HepG2 (cell line): ENCODE measurements at regions not wholly inside any gene's neighbourhood (a gene's known extent, or its start where the extent isn't known, plus 50 kb on each side); places are given as distances from the start of the nearest gene placed in this dataset.
A peak's percentile ranks its signal among the peaks of the same experiment; 100 is the strongest.

Experiments used
- ATF4 ChIP-seq, 2 experiments: fragments of 450-650 bp in 1 of 2; sonication (generic) in 1 of 2; formaldehyde crosslinking; IDR thresholded peaks; 2 replicates each; pipeline versions ENCODE4 v1.5.0 to v1.8.0; 2020 to 2022; ENCODE audit warnings: mild to moderate bottlenecking in 1 of 2, missing genetic modification reagents in 1 of 2
- CBFB ChIP-seq: sonication (generic); formaldehyde crosslinking; IDR thresholded peaks from 2 replicates; pipeline ENCODE4 v1.4.0; 2020; ENCODE audit warnings: missing genetic modification reagents
- CCAR2 ChIP-seq: fragments of 200-400 bp; formaldehyde crosslinking; optimal IDR thresholded peaks from 2 replicates; pipeline ENCODE3; 2018; ENCODE audit warnings: low read depth, mild to moderate bottlenecking, low read length, moderate library complexity
- FOSL1 ChIP-seq: sonication (generic); formaldehyde crosslinking; IDR thresholded peaks from 2 replicates; pipeline ENCODE4 v1.9.0; 2021; ENCODE audit warnings: missing genetic modification reagents, borderline replicate concordance
- HINFP ChIP-seq: sonication (generic); formaldehyde crosslinking; IDR thresholded peaks from 2 replicates; pipeline ENCODE4 v1.4.0; 2020; ENCODE audit warnings: low read depth, mild to moderate bottlenecking, missing genetic modification reagents
- HMG20B ChIP-seq: conservative IDR thresholded peaks from 2 replicates; pipeline ENCODE4 v1.6.1; 2016; ENCODE audit warnings: missing genetic modification reagents, missing compliant biosample characterization
- KDM1A ChIP-seq: IDR thresholded peaks from 2 replicates; pipeline ENCODE4 v1.6.1; 2016; ENCODE audit warnings: missing compliant biosample characterization
- KLF16 ChIP-seq, 2 experiments: sonication (generic) in 1 of 2; formaldehyde crosslinking in 1 of 2; IDR thresholded peaks; 2 replicates each; pipeline versions ENCODE4 v1.6.1 to v1.8.0; 2016 to 2023; ENCODE audit warnings: missing genetic modification reagents in 2 of 2, missing compliant biosample characterization in 1 of 2
- MLX ChIP-seq: IDR thresholded peaks from 2 replicates; pipeline ENCODE4 v1.6.1; 2016
- REST ChIP-seq, 2 experiments: IDR thresholded peaks; 2 replicates each; pipeline ENCODE4 v1.6.1; 2011 to 2012; ENCODE audit warnings: low read length in 2 of 2, borderline replicate concordance in 1 of 2, low read depth in 1 of 2, mild to moderate bottlenecking in 1 of 2, moderate library complexity in 1 of 2
- RFX3 ChIP-seq: IDR thresholded peaks from 2 replicates; pipeline ENCODE4 v1.6.1; 2016; ENCODE audit warnings: missing biosample characterization, missing genetic modification reagents
- SIX4 ChIP-seq: sonication (generic); formaldehyde crosslinking; IDR thresholded peaks from 2 replicates; pipeline ENCODE4 v1.4.0; 2020; ENCODE audit warnings: missing genetic modification reagents
- SOX13 ChIP-seq, 3 experiments: fragments of 450-650 bp in 1 of 3; sonication (generic) in 1 of 3; formaldehyde crosslinking in 1 of 3; IDR thresholded peaks in 2 of 3; conservative IDR thresholded peaks in 1 of 3; 2 replicates each; pipeline versions ENCODE4 v1.5.0 to v1.6.1; 2016 to 2020; ENCODE audit warnings: antibody characterized with exemption in 1 of 3, mild to moderate bottlenecking in 1 of 3, missing compliant biosample characterization in 1 of 3, missing genetic modification reagents in 1 of 3, moderate library complexity in 1 of 3
- ZBTB25 ChIP-seq: IDR thresholded peaks from 2 replicates; pipeline ENCODE4 v1.6.1; 2018; ENCODE audit warnings: missing genetic modification reagents
- ZMYM4 ChIP-seq: sonication (generic); formaldehyde crosslinking; IDR thresholded peaks from 2 replicates; pipeline ENCODE4 v1.8.1; 2023; ENCODE audit warnings: mild to moderate bottlenecking, missing genetic modification reagents
- ZNF562 ChIP-seq: sonication (generic); formaldehyde crosslinking; IDR thresholded peaks from 2 replicates; pipeline ENCODE4 v1.8.0; 2022; ENCODE audit warnings: missing genetic modification reagents, borderline replicate concordance
- ZNF761 ChIP-seq: sonication (generic); formaldehyde crosslinking; conservative IDR thresholded peaks from 2 replicates; pipeline ENCODE4 v1.4.0; 2020; ENCODE audit warnings: mild to moderate bottlenecking, missing genetic modification reagents
- ZNF784 ChIP-seq: sonication (generic); formaldehyde crosslinking; IDR thresholded peaks from 2 replicates; pipeline ENCODE4 v1.5.1; 2020; ENCODE audit warnings: missing genetic modification reagents, mild to moderate bottlenecking, borderline replicate concordance
- ZNF841 ChIP-seq: sonication (generic); formaldehyde crosslinking; IDR thresholded peaks from 2 replicates; pipeline ENCODE4 v1.8.1; 2023; ENCODE audit warnings: missing genetic modification reagents, borderline replicate concordance

GRCh38 chr6:113352029-113352801, 504.9 kb upstream of the MARCKS start (continued):
- no peak for TF ChIP-seq ZNF841 (CRISPR knock-in tag)
- TF ChIP-seq HMG20B (CRISPR knock-in tag) = peak; percentile 96
- TF ChIP-seq HINFP = 0 out of 2 replicates have a peak, but pooled peaks have one; percentile 42
- peak in 1 of 2 experiments; percentile 61; a peak in 2 of 4 replicates for TF ChIP-seq REST (IDR thresholded peaks at IDR 0.05; ENCODE audit: borderline replicate concordance in 1 of 2, low read depth in 1 of 2, low read length in 2 of 2)
- peak; percentile 84; the same call in 1 of the 2 replicates for TF ChIP-seq ZNF784 (CRISPR knock-in tag)
- TF ChIP-seq ZNF562 (CRISPR knock-in tag) = no peak
- peak in 1 of 2 experiments; percentile 94; a peak in 2 of 4 replicates for TF ChIP-seq KLF16 (CRISPR knock-in tag; IDR thresholded peaks at IDR 0.05)
- peak; percentile 77; the same call in 1 of the 2 replicates for TF ChIP-seq ZNF761 (CRISPR knock-in tag)
- peak; percentile 85 for TF ChIP-seq CCAR2
- peak; percentile 98 for TF ChIP-seq ZMYM4 (CRISPR knock-in tag)
- peak; percentile 88; the same call in 1 of the 2 replicates for TF ChIP-seq FOSL1 (CRISPR knock-in tag)
- peak; percentile 92 for TF ChIP-seq MLX (CRISPR knock-in tag)
- TF ChIP-seq SIX4 (CRISPR knock-in tag) = peak; percentile 93
- 0 out of 4 replicates have a peak, but pooled peaks of 1 of the 2 experiments have one; percentile 42 for TF ChIP-seq ATF4 (CRISPR knock-in tag; IDR thresholded peaks at IDR 0.05)
- peak; percentile 89 for TF ChIP-seq ZBTB25 (CRISPR knock-in tag)
- peak; percentile 93 for TF ChIP-seq KDM1A (CRISPR knock-in tag)
- TF ChIP-seq RFX3 (CRISPR knock-in tag) = peak; percentile 16; the same call in 1 of the 2 replicates
- peak; percentile 91 for TF ChIP-seq SOX13 (IDR thresholded peaks at IDR 0.05)
- TF ChIP-seq SOX13 (CRISPR knock-in tag; conservative IDR thresholded peaks at IDR 0.05 in 1 of 2, IDR thresholded peaks at IDR 0.05 in 1 of 2) = peak in 1 of 2 experiments; percentile 98; a peak in 2 of 4 replicates
- TF ChIP-seq CBFB (CRISPR knock-in tag) = peak; percentile 96
